ENCODE measurements at regions not wholly inside any gene's neighbourhood (a gene's known extent, or its start where the extent isn't known, plus 50 kb on each side); places are given as distances from the start of the nearest gene placed in this dataset.

GRCh38 chr18:6628187-6628586 lies 101.3 kb upstream of the ARHGAP28 start:
- no peak overlapping the region for H3K4me2 ChIP-seq (ENCODE audit: low read depth, low read length)
- no peak overlapping the region for H2AFZ ChIP-seq (ENCODE audit: low read length)
- H3K4me1 ChIP-seq (ENCODE audit: insufficient read depth, low read length): no peaks in the 10 kb centered on the region
- ChIA-PET CTCF (ENCODE audit: low intra/inter-chr PET ratio, low total read pairs) (no interaction called here), POLR2A (no interaction called here)
- H3K9ac ChIP-seq (ENCODE audit: insufficient read depth, low read depth, low read length): no peak overlapping the region
- no peaks in the 10 kb centered on the region for H3K36me3 ChIP-seq (replicated peaks in 1 of 2; ENCODE audit: control insufficient read depth in 1 of 2, insufficient read depth in 2 of 2, low read length in 2 of 2)
- ATAC-seq: no peak
- H3K79me2 ChIP-seq (ENCODE audit: insufficient read depth, low read length): no peaks in the 10 kb centered on the region
- intact Hi-C loops (cut with micrococcal nuclease; ENCODE audit: unreplicated experiment) (no loop called here), in situ Hi-C loops (cut with HindIII; ENCODE audit: extremely low pct_ligation_motif_present, low pct_unique_long_range_greater_than_20kb) (no loop called here)
- no peak for FAIRE-seq
- no peak for DNase-seq (ENCODE audit: low spot score)
- no peak overlapping the region for H3K4me3 ChIP-seq (replicated peaks in 1 of 3; ENCODE audit: insufficient read depth in 1 of 3, low read depth in 2 of 3, low read length in 3 of 3)
- no TSS peak for BruUV-seq (replicated peaks)
- 0% methylated on average over 2 of the region's 2 CpGs for WGBS (ENCODE audit: low lambda C conversion rate)
- peaks cover 0 to 9% of the 10 kb centered on the region in 2 experiments; a peak in 2 of 5 replicates for H3K27me3 ChIP-seq (ENCODE audit: control insufficient read depth in 1 of 2, insufficient read depth in 2 of 2, low read length in 2 of 2)
- no peaks in the 10 kb centered on the region for H3K9me3 ChIP-seq (ENCODE audit: low read length)
- H3K27ac ChIP-seq (ENCODE audit: extremely low read length, insufficient read depth, low read length): no peak overlapping the region
- H4K20me1 ChIP-seq (ENCODE audit: insufficient read depth, low read length): no peaks in the 10 kb centered on the region
- no peak for TF ChIP-seq STAT6 (CRISPR knock-in tag; IDR thresholded peaks at IDR 0.05; ENCODE audit: borderline replicate concordance)
- no peak for TF ChIP-seq PRDM10 (CRISPR knock-in tag; IDR thresholded peaks at IDR 0.05; ENCODE audit: low read depth)
- no peak for TF ChIP-seq PAWR (CRISPR knock-in tag; IDR thresholded peaks at IDR 0.05; ENCODE audit: borderline replicate concordance)
- TF ChIP-seq KDM5B (CRISPR knock-in tag; IDR thresholded peaks at IDR 0.05; ENCODE audit: borderline replicate concordance): no peak
- no peak for TF ChIP-seq ZNF281 (CRISPR knock-in tag; IDR thresholded peaks at IDR 0.05; ENCODE audit: borderline replicate concordance)
- no peak for TF ChIP-seq PAX8 (CRISPR knock-in tag; IDR thresholded peaks at IDR 0.05; ENCODE audit: borderline replicate concordance)
- no peak for TF ChIP-seq CHD4 (IDR thresholded peaks at IDR 0.05; ENCODE audit: borderline replicate concordance, low read length)
- TF ChIP-seq ZHX1 (CRISPR knock-in tag; IDR thresholded peaks at IDR 0.05; ENCODE audit: low read depth): no peak
- TF ChIP-seq HNRNPL (IDR thresholded peaks at IDR 0.05; ENCODE audit: low read depth, low read length): no peak
- no peak for TF ChIP-seq PHB2 (IDR thresholded peaks at IDR 0.05; ENCODE audit: partially characterized antibody)
- no peak for TF ChIP-seq PBX2 (CRISPR knock-in tag; IDR thresholded peaks at IDR 0.05)
